Urinary bladder (tissue), 3 donors: ENCODE measurements at regions not wholly inside any gene's neighbourhood (a gene's known extent, or its start where the extent isn't known, plus 50 kb on each side); places are given as distances from the start of the nearest gene placed in this dataset.

Experiments
- DNase-seq: peaks from one replicate; pipeline ENCODE4 v3.0.0-alpha.2; 2015; ENCODE audit errors: extremely low spot score
- H3K27ac ChIP-seq: one replicate; pipeline ENCODE4 v1.5.1; 2013; ENCODE audit warnings: low read depth, mild to moderate bottlenecking, moderate library complexity
- H3K36me3 ChIP-seq: one replicate; pipeline ENCODE4 v1.6.1; 2013; ENCODE audit warnings: mild to moderate bottlenecking, moderate library complexity; ENCODE audit not compliant: insufficient read depth
- H3K4me1 ChIP-seq: one replicate; pipeline ENCODE4 v1.6.1; 2013; ENCODE audit warnings: mild to moderate bottlenecking, moderate library complexity; ENCODE audit not compliant: insufficient read depth
- H3K4me3 ChIP-seq: one replicate; pipeline ENCODE4 v1.5.1; 2013; ENCODE audit warnings: low read depth, low read length
- WGBS: extraction: QIAGEN DNeasy Blood & Tissue Kit; methylation state at CpG from one replicate; pipeline ENCODE4 v1.1.7; 2013; 5-methylcytosine and 5-hydroxymethylcytosine counted together
- donor health status: healthy with polysubstance abuse.
- donor health status: healthy.

DNA sequence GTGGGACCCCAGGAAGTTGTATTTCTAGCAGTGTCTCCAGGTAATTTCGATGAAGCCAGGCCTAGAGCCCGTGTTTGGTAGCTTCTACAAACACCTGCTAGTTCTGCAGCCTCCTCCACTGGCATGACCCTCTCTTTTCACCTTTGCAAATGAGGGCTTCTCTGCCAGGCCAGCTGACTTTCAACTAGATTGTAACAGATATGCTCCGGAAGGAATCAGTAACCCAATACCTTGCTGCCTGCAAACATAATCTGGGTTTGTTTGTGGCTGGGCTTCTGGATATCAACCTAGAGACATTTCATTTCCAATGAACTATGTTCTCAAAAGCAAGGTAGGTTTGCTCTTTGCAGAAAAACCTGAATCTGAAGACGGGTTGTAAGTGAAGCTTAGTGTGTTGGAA lies 354.8 kb downstream of the DMRT2 start:
- Histone ChIP-seq H3K27ac (no peak overlapping the region), H3K4me3 (no peak overlapping the region), H3K4me1 (no peaks in the 10 kb centered on the region), H3K36me3 (no peaks in the 10 kb centered on the region)
- 76% methylated on average over 4 of the region's 4 CpGs for WGBS
- DNase-seq, result no peak

GRCh38 chr9:1411826-1412225 lies 361.7 kb downstream of the DMRT2 start:
- WGBS, result 62% methylated on average over 2 of the region's 2 CpGs
- peaks cover 2% of the 10 kb centered on the region for H3K4me1 ChIP-seq
- H3K27ac ChIP-seq, result no peak overlapping the region
- H3K4me3 ChIP-seq, result no peak overlapping the region
- no peak for DNase-seq
- H3K36me3 ChIP-seq, result no peaks in the 10 kb centered on the region

- WGBS, result 79% methylated on average over 2 of the region's 2 CpGs
- DNase-seq, result no peak
Measured at GRCh38 chr9:1414711-1415131, 364.6 kb downstream of the DMRT2 start.

DNA sequence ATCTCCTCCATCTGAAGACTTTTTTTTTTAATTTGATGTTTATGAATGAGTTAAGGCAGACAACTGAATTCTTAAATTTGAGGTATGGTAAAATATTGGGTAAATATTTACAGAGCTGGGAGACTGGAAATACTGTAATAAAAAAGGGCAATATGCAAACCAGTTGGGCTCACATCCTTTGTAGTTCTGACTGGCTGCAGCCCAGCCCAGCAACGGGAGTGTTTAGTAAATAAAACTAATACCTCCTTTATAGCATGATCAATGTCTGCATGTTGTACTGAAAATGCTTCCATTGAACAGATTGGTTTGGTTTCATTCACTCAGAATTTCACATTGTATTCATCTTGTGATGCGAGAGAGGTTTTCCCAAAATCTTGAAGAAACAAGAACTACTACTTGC lies 365.0 kb downstream of the DMRT2 start:
- H3K4me3 ChIP-seq, result no peak overlapping the region
- peaks cover 2% of the 10 kb centered on the region for H3K4me1 ChIP-seq
- H3K27ac ChIP-seq, result no peak overlapping the region
- 56% methylated on average over 2 of the region's 2 CpGs for WGBS
- DNase-seq, result no peak
- H3K36me3 ChIP-seq, result no peaks in the 10 kb centered on the region

More at GRCh38 chr9:1414711-1415131, 364.6 kb downstream of the DMRT2 start:
- Histone ChIP-seq H3K4me1 (peaks cover 2% of the 10 kb centered on the region), H3K27ac (no peak overlapping the region), H3K4me3 (no peak overlapping the region), H3K36me3 (no peaks in the 10 kb centered on the region)

GRCh38 chr9:1416261-1416660 lies 366.1 kb downstream of the DMRT2 start:
- Histone ChIP-seq H3K4me1 (peaks cover 2% of the 10 kb centered on the region), H3K27ac (no peak overlapping the region), H3K36me3 (no peaks in the 10 kb centered on the region), H3K4me3 (no peak overlapping the region)
- DNase-seq, result no peak
- 59% methylated on average over 4 of the region's 4 CpGs for WGBS

GRCh38 chr9:1421436-1421835 lies 371.3 kb downstream of the DMRT2 start:
- H3K36me3 ChIP-seq, result no peaks in the 10 kb centered on the region
- 91% methylated on average over 4 of the region's 4 CpGs for WGBS
- H3K27ac ChIP-seq, result no peak overlapping the region
- no peaks in the 10 kb centered on the region for H3K4me1 ChIP-seq
- H3K4me3 ChIP-seq, result no peak overlapping the region
- no peak for DNase-seq

GRCh38 chr9:1427875-1428274 lies 377.7 kb downstream of the DMRT2 start:
- H3K27ac ChIP-seq, result no peak overlapping the region
- H3K4me1 ChIP-seq, result no peaks in the 10 kb centered on the region
- no peak for DNase-seq
- 36% methylated on average over 2 of the region's 2 CpGs for WGBS
- H3K36me3 ChIP-seq, result no peaks in the 10 kb centered on the region
- no peak overlapping the region for H3K4me3 ChIP-seq

DNA sequence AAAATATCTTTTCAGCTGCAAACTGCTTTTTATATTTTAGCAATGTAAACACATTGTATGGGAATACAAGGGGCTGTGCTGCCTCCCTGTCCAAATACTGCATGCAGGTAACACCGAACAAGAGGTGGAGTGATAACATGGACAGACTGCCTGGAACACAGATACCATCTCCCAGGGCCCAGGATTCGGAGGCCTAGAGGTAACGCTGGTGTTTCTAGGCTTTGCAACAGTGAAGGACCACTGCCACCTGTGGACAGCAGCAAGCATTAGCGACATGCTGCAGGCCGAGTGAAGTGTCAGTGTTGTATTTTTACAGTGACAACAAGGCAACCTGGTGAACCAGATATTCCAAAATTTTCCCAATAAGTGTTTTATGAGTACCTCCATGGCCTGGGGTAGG lies 379.1 kb downstream of the DMRT2 start:
- Histone ChIP-seq H3K4me1 (no peaks in the 10 kb centered on the region), H3K27ac (no peak overlapping the region), H3K4me3 (no peak overlapping the region), H3K36me3 (no peaks in the 10 kb centered on the region)
- 48% methylated on average over 5 of the region's 5 CpGs for WGBS
- no peak for DNase-seq

DNA sequence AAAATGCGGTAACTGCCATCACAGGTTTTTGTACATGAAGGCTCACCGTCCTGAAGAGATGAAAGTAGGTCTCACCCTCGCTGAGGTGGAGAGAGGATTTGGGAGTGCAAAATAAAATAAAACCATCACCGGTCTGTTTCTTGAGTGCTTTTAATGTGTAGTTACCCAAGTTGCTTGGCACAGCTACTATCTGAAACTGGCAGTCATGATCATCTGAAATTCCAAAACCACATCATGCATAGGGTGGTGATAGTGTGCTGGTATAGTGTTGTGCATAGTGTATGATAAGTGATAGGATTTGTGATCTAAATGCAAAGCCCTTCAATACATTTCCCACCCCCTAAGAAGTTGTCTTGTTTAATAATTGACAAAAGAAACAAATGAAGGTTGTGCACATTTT lies 381.3 kb downstream of the DMRT2 start:
- H3K36me3 ChIP-seq, result no peaks in the 10 kb centered on the region
- WGBS, result 92% methylated on average over 4 of the region's 4 CpGs
- DNase-seq, result no peak
- no peak overlapping the region for H3K27ac ChIP-seq
- H3K4me3 ChIP-seq, result no peak overlapping the region
- H3K4me1 ChIP-seq, result no peaks in the 10 kb centered on the region

GRCh38 chr9:1434052-1434767 lies 384.1 kb downstream of the DMRT2 start:
- Histone ChIP-seq H3K27ac (no peak overlapping the region), H3K4me3 (no peak overlapping the region), H3K36me3 (no peaks in the 10 kb centered on the region), H3K4me1 (no peaks in the 10 kb centered on the region)
- WGBS, result 45% methylated on average over 7 of the region's 7 CpGs
- DNase-seq, result peak; percentile 41

- DNase-seq, result no peak
- no peak overlapping the region for H3K27ac ChIP-seq
- H3K4me1 ChIP-seq, result no peaks in the 10 kb centered on the region
- 27% methylated on average over 2 of the region's 2 CpGs for WGBS
- H3K4me3 ChIP-seq, result no peak overlapping the region
- no peaks in the 10 kb centered on the region for H3K36me3 ChIP-seq
Measured at GRCh38 chr9:1434811-1435210, 384.7 kb downstream of the DMRT2 start.

DNA sequence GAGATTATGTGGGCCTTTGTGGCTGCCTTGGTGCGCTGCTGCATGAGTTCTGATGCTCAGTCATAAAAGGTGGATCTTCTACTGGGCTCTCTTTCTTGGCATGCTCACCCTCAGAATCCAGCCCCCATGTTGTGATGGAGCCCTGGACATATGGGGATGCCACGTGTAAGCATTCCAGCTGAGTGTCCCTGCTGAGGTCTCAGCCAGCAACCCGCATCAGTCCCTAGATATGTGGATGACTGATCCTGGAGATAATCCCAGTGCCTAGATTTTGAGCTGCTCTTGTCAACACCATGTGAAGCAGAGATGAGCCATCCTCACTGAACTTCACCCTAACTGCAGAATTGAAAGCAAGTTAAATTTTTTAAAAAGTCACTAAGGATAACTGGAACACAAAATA lies 390.1 kb downstream of the DMRT2 start:
- H3K36me3 ChIP-seq, result no peaks in the 10 kb centered on the region
- no peaks in the 10 kb centered on the region for H3K4me1 ChIP-seq
- no peak overlapping the region for H3K4me3 ChIP-seq
- no peak for DNase-seq
- 75% methylated on average over 3 of the region's 3 CpGs for WGBS
- H3K27ac ChIP-seq, result no peak overlapping the region

DNA sequence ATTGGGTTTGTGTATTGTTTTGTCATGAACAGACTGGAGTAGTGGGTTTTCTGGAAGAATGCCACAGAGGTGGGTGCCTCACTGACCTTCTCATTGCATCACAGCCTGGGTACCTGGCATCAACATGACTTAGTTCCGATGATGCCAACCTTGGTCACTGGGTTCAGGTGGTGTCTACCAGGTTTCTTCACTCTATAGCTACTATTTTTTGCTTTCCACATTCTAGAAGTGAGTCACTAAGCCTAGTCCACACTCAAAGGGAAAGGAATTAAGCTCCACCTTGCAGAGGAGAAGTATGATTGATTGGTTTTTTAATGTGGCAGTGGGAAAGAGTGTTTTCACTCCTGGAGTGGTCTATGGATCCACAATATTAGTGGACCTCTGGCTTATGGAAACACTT lies 391.9 kb downstream of the DMRT2 start:
- WGBS, result 93% methylated on average over 1 of the region's 1 CpG
- Histone ChIP-seq H3K4me3 (no peak overlapping the region), H3K36me3 (no peaks in the 10 kb centered on the region), H3K27ac (no peak overlapping the region), H3K4me1 (no peaks in the 10 kb centered on the region)
- DNase-seq, result no peak

GRCh38 chr9:1443450-1443849 lies 393.3 kb downstream of the DMRT2 start:
- no peak for DNase-seq
- 87% methylated on average over 1 of the region's 1 CpG for WGBS
- H3K36me3 ChIP-seq, result no peaks in the 10 kb centered on the region
- H3K27ac ChIP-seq, result no peak overlapping the region
- no peak overlapping the region for H3K4me3 ChIP-seq
- no peaks in the 10 kb centered on the region for H3K4me1 ChIP-seq

DNA sequence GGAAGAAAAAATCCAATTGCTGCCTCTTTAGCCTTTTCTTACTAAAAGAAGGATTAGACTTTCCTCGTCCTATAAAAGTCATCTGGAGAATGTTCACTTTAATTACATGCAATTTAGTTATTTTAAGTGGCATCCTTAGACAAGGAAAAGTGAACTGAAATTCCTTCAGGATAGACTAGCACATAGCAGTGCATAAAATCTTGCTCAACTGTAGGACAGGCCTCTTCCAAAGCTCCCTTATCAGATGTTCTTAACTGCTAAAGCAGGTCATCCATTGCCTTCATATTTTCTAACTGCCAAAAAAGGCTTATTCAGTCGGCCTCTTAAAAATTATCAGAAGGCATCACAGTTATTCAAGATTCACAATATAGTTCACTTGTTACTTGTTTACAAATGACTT lies 396.5 kb downstream of the DMRT2 start:
- WGBS, result 27% methylated on average over 2 of the region's 2 CpGs
- Histone ChIP-seq H3K4me1 (no peaks in the 10 kb centered on the region), H3K36me3 (no peaks in the 10 kb centered on the region), H3K27ac (no peak overlapping the region), H3K4me3 (no peak overlapping the region)
- DNase-seq, result no peak
